ENCODE measurements at regions not wholly inside any gene's neighbourhood (a gene's known extent, or its start where the extent isn't known, plus 50 kb on each side); places are given as distances from the start of the nearest gene placed in this dataset.

DNA sequence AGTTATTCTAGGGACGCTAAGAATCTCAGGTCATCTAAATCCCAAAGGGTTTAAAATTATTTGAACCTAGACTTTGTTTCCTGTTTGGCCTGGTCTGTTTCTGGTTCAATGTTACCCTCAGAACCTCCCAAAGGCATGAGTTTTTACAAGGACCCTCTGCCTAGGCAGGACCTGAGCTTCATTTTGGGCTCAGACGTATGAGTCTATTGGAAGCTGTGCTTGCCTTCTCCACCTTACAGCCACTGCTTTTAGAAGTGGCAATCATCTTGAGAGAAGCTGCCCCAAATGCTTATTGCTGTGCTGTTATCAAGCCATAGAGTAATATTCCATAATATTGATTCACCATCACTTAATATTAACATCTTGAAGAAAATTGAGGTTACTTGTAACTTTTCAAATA is 510.4 kb downstream of the TLE4 start:
- DNase-seq (ENCODE audit: low read depth, low spot score): no peak

- no peak for DNase-seq (ENCODE audit: low read depth, low spot score)
Measured at GRCh38 chr9:80078826-80079225, 507.1 kb downstream of the TLE4 start.

GRCh38 chr9:80077059-80077458 is 505.3 kb downstream of the TLE4 start:
- DNase-seq (ENCODE audit: low read depth, low spot score): no peak

GRCh38 chr9:80076162-80076561 is 504.4 kb downstream of the TLE4 start:
- DNase-seq (ENCODE audit: low read depth, low spot score): no peak

DNA sequence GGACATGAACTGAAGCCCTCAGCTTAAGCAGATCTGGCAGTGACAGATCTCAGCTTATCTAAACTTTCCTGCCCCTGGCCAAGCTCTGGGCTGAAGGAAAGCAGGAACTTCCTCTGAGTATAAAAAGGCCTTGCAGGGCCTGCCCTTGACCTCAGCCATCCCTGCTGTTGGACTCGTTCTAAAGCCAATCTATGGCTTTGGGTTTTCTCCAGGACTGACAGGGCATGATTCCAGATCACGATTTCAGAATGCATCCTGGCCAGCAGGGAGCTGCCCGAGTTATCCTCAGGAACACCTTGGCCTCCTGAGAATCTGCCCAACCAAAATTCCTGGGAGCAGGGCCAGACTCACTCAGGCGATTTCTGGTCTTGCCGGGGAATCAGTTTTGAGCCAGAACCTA is 502.7 kb downstream of the TLE4 start:
- no peak for DNase-seq (ENCODE audit: low read depth, low spot score)

DNA sequence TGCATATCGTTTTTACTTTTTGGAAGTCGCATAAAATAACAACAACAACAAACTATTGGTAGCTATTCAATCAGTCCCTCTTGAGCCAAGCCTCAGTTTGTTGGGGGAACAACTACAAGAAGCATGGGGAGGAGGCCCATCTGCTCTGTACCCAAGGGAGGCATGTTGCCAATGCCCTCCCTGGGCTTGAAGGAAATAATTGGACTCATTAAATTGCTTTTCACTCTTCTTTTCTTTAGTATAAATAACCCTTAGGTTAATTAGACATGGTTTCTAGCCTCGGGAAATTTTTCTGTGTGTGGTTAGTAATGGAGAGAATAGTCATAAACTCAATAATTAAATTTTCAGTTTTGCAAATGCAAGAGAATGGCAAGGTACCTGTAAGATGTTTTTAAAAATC is 500.7 kb downstream of the TLE4 start:
- DNase-seq (ENCODE audit: low read depth, low spot score): no peak

- no peak for DNase-seq (ENCODE audit: low read depth, low spot score)
Measured at GRCh38 chr9:80070071-80070742, 498.4 kb downstream of the TLE4 start.

DNA sequence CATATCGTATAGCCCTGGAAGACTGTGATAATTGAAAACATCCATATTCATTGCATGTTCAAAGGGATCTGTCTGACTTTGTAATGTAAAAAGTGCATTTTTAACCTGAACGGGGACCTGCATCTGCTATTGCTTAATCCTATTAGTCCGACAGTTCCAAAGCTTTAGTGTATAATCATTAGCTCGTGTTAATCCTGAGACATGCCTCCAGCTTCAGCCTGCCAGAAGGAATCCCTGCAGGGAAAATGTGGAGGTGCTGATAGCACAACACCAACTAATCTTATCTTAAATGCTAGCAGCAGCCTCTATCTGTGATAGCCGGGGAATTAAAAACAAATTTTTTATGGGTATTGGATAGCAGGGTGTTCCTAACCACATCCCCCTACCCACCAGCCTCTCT is 495.2 kb downstream of the TLE4 start:
- DNase-seq (ENCODE audit: low read depth, low spot score): no peak

DNA sequence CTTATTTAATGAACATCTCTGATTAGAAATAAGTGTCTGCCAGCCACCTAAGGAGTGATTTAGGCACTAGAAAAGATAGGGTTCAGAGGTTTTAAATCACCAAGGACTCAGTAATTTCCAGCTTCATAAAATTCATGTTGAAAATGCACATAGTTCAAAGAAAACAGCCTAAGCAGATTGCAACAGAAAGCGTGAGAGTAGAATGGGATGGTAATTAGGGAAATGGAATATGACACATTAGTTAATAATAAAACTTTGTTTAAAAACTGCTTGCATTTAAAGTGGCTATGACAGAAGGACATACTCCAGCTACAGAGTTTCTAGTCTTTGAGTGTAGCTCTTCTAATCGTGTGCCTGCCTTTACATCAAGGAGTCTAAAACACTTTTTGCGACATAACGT is 490.8 kb downstream of the TLE4 start:
- no peak for DNase-seq (ENCODE audit: low read depth, low spot score)

DNA sequence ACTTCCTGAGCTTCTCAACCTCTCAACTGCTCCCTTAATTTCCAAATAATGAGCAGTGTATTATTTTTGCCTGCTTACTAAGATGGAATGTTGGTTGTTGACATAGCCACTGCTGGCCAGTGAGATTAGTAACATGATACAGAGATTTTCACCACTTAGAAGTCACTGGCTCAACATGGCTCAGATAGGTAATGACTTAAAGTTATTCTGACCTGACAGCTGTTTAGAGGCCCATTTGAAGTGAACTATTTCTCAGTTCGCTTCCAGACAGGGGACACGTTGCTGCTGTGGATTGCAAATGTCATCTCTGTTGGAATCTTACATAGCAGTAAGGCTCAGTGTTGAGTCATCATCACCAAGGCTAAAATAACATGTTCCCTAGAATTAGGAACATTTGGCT is 490.2 kb downstream of the TLE4 start:
- DNase-seq (ENCODE audit: low read depth, low spot score): peak; percentile 91

DNA sequence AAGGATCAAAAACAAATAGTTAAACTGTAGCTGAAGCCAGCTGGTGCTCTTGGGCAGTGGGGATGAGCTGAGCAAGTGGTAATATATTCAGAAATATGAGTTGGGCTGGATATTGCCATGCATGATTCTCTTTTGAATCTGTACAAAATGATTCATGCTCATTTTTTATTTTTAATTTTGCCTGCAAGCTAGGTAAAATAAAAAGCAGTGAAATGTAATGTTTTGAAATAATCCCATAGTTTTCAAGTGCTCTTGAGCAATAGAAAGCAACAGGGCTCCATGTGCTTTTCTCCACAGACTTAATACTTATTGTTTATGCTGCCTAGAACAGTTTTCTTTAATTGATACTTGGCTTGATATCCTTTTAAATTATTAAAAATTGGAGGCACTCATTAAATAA is 489.3 kb downstream of the TLE4 start:
- DNase-seq (ENCODE audit: low read depth, low spot score): no peak

GRCh38 chr9:80059979-80060378 is 488.2 kb downstream of the TLE4 start:
- no peak for DNase-seq (ENCODE audit: low read depth, low spot score)

GRCh38 chr9:80059191-80059590 is 487.4 kb downstream of the TLE4 start:
- DNase-seq (ENCODE audit: low read depth, low spot score): no peak

- DNase-seq (ENCODE audit: low read depth, low spot score): no peak
Measured at GRCh38 chr9:80052830-80053229, 481.1 kb downstream of the TLE4 start.

- no peak for DNase-seq (ENCODE audit: low read depth, low spot score)
Measured at GRCh38 chr9:80049096-80049782, 477.5 kb downstream of the TLE4 start.

DNA sequence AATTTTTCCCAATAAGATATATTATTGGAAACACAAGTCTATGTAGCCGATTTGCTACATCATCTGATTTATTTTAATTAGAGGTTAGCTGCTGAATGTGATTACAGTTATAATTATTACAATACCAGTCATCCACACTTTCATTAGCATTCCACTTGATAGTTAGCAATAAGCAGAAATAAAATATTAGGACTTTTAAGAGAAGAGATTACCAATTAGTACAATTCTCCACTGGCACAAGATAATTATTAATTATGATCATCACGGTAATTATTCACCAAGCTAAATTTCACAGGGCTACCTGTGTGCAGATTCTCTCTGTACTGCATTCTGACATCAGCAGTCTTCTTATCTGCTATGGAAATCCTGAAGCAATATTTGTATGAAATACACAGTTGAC is 474.7 kb downstream of the TLE4 start:
- DNase-seq (ENCODE audit: low read depth, low spot score): no peak

DNA sequence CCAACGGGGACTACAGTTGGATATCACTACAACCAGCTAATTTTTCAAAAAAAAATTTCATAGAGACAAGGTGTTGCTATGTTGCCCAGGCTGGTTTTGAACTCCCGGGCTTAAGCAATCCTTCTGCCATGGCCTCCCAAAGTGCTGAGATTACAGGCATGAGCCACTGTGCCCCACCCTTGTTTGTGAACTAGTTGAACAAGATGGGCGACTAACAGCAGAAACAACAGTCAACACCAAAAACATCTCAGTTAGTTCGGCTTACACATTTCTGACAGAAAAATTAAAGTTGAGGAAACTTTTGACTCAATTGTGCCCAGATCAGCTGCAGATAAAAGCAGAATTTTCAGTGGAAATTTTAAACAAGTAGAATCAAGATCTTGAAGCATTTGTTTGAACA is 470.1 kb downstream of the TLE4 start:
- no peak for DNase-seq (ENCODE audit: low read depth, low spot score)

GRCh38 chr9:80040457-80040856 is 468.7 kb downstream of the TLE4 start:
- DNase-seq (ENCODE audit: low read depth, low spot score): no peak

DNA sequence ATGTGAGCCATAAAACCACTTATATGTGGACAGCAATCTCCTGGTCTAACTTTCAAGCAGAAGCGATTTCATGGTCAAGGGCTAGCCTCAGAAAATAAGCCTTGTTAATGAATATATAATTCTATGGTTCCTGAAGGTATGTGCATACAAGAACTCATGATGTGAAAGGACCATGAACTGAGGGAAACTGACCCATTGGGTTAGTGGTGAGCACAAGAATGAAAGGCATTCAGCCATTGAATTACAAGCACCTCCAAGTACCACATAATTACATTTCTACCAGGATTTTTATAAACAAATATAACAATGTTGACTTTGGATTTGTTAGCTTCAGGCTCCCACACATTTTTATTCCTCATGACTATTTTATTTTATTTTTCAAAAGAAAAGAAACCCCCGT is 459.0 kb downstream of the TLE4 start:
- DNase-seq (ENCODE audit: low read depth, low spot score): no peak

- peak; percentile 45 for DNase-seq (ENCODE audit: low read depth, low spot score)
Measured at GRCh38 chr9:80028501-80028900, 456.7 kb downstream of the TLE4 start.

DNA sequence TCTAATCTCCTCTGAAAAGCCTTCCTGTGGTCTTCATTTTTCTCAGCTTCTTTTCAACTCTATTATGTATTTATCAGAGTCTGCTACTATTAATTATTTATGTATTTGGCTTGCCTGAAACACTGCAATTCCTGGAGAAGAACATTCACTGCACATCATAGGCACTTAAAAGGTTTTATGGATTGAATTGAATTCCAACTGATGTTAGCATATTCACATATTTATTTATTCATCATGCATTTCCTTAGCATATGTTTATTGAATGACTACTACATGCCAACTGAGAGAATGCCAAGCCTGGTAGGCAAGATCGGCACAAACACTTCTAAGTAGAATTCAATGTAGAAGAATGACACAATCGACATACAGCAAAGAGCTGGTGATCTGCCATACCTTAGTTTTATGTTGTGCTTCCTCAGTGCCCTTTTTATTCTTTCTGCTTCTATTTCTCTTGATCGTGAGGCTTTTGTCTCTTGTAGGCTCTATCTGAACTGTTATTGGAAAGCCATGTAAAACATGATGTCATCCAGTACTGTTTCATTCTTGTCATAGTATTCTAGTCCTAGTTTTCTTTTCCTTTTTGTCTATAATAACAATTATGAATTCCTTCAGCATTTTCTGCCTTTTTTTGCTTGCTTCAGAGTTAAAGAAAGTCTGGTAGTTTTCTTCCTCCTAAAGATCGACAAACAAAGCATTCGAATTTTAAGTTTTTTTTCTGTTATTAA is 454.2 kb downstream of the TLE4 start:
- no peak for DNase-seq (ENCODE audit: low read depth, low spot score)

DNA sequence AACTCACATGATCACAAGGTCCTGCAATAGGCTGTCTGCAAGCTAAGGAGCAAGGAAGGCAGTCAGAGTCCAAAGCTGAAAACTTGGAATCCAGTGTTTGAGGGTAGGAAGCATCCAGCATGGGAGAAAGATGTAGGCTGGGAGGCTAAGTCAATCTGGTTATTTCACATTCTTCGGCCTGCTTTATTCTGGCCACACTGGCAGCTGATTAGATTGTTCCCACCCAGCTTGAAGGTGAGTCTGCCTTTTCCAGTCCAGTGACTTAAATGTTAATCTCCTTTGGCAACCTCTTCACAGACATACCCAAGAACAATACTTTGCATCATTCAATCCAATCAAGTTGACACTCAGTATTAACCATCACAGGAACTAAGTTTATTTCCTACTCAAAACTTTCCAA is 453.4 kb downstream of the TLE4 start:
- DNase-seq (ENCODE audit: low read depth, low spot score): no peak

- DNase-seq (ENCODE audit: low read depth, low spot score): no peak
Measured at GRCh38 chr9:80020530-80020929, 448.8 kb downstream of the TLE4 start.

All from smooth muscle cell of the brain vasculature (primary cell).